D721Med (cell line): ENCODE measurements at regions not wholly inside any gene's neighbourhood (a gene's known extent, or its start where the extent isn't known, plus 50 kb on each side); places are given as distances from the start of the nearest gene placed in this dataset.

Experiments
- DNase-seq: peaks from one replicate; pipeline ENCODE4 v3.0.0; 2011; ENCODE audit warnings: low spot score; ENCODE audit not compliant: insufficient read length
- FAIRE-seq: peaks from 2 replicates; lab custom pipeline; 2011; peaks lifted over from hg19 to GRCh38; lab: Jason Lieb, UNC
- CTCF ChIP-seq: IDR thresholded peaks from 2 replicates; pipeline ENCODE4 v1.5.1; 2012; ENCODE audit warnings: mild to moderate bottlenecking, control low read depth; ENCODE audit not compliant: insufficient read depth; ENCODE audit errors: missing control alignments

GRCh38 chr9:129471201-129472019 lies 149.5 kb downstream of the C9orf50 start:
- no peak for TF ChIP-seq CTCF
- FAIRE-seq (no peak), DNase-seq (no peak)

GRCh38 chr9:129469988-129470316 lies 150.9 kb downstream of the C9orf50 start:
- no peak for DNase-seq
- TF ChIP-seq CTCF, result no peak
- FAIRE-seq, result no peak

GRCh38 chr9:129469188-129469987 lies 151.5 kb downstream of the C9orf50 start:
- FAIRE-seq (no peak), DNase-seq (no peak)
- TF ChIP-seq CTCF, result no peak

- no peak for FAIRE-seq
- TF ChIP-seq CTCF, result no peak
- DNase-seq, result no peak
Observed at GRCh38 chr9:129467739-129468666, 152.9 kb downstream of the C9orf50 start.

- FAIRE-seq (no peak), DNase-seq (no peak)
- TF ChIP-seq CTCF, result no peak
Observed at GRCh38 chr9:129467004-129467588, 153.8 kb downstream of the C9orf50 start.

- TF ChIP-seq CTCF, result no peak
- FAIRE-seq, result no peak
- no peak for DNase-seq
Observed at GRCh38 chr9:129465834-129466535, 154.9 kb downstream of the C9orf50 start.
